AG04449 (cell line): ENCODE measurements at regions not wholly inside any gene's neighbourhood (a gene's known extent, or its start where the extent isn't known, plus 50 kb on each side); places are given as distances from the start of the nearest gene placed in this dataset.

Experiments used
- CTCF ChIA-PET: fragments of 350-600 bp; formaldehyde crosslinking; extraction: SDS; loops from one replicate; lab custom pipeline; 2021; ENCODE audit warnings: antibody characterized with exemption; lab: Yijun Ruan, JAX
- POLR2A ChIA-PET: fragments of 400-600, 350-600 bp; formaldehyde crosslinking; extraction: SDS; loops from one replicate; lab custom pipeline; 2020; ENCODE audit warnings: antibody characterized with exemption, inconsistent platforms; lab: Yijun Ruan, JAX
- DNase-seq: peaks from one replicate; pipeline ENCODE4 v3.0.0-alpha.2; 2010; ENCODE audit warnings: low read depth, low spot score
- H3K4me3 ChIP-seq: 2 replicates; pipeline ENCODE4 v1.5.1; 2011; ENCODE audit warnings: low read depth, mild to moderate bottlenecking, control low read depth, low read length
- TF ChIP-seq, protein P1 (sequence below): IDR thresholded peaks from one replicate; pipeline ENCODE4 v1.5.1; 2011; ENCODE audit warnings: mild to moderate bottlenecking, moderate library complexity, low read length, control low read depth, inconsistent platforms; ENCODE audit not compliant: insufficient read depth; ENCODE audit errors: missing control alignments

DNA sequence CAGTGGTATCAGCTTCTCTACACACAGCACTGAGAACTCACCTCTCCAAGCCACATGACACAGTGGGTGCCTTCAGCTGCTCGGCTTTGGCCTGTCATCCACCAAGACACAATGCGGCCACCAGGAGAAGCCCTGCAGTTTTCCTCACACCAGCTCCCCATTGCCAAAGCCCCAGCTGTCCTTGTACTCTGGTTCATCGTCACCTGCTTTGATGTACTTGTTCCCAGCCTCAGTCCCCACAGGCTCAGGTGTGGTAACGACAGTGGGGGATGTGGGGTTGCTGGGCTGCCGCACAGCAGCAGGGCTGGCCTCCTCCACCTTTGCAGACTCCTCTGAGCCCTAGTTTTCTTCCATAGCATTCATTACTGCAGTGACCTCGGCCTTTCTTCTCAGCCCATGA lies 387.3 kb downstream of the MEIS1 start:
- CTCF ChIA-PET: interaction anchor here (1.3 kb wide), 1 partner anchor 12 kb away, joined by 6 read pairs; no protein-coding TSS in a partner anchor
- DNase-seq: no peak
- POLR2A ChIA-PET: no interaction called here
- TF ChIP-seq, protein P1, sequence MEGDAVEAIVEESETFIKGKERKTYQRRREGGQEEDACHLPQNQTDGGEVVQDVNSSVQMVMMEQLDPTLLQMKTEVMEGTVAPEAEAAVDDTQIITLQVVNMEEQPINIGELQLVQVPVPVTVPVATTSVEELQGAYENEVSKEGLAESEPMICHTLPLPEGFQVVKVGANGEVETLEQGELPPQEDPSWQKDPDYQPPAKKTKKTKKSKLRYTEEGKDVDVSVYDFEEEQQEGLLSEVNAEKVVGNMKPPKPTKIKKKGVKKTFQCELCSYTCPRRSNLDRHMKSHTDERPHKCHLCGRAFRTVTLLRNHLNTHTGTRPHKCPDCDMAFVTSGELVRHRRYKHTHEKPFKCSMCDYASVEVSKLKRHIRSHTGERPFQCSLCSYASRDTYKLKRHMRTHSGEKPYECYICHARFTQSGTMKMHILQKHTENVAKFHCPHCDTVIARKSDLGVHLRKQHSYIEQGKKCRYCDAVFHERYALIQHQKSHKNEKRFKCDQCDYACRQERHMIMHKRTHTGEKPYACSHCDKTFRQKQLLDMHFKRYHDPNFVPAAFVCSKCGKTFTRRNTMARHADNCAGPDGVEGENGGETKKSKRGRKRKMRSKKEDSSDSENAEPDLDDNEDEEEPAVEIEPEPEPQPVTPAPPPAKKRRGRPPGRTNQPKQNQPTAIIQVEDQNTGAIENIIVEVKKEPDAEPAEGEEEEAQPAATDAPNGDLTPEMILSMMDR: no peak
- H3K4me3 ChIP-seq: no peak overlapping the region

DNA sequence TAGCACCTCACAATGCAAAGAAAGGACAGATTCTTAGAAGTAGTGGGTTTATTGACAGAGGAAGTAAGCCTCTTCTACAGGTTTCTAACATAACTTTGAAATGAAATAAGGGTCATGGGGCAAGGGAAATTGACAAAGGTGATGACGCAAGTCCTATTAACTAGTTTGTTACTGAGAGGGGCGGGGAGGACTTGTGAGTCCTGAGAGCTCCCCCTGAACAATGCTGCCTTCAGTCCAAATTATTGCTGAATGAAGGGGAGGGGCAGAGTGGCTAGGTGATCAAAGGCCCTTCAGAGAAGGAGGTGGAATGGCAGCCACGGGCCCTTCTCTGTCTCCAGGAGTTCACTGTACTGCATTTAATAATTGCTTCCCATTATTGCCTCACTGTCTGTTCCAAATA lies 390.0 kb downstream of the MEIS1 start:
- TF ChIP-seq, protein P1: no peak
- no peak for DNase-seq
- ChIA-PET POLR2A (no interaction called here), CTCF (no interaction called here)
- no peak overlapping the region for H3K4me3 ChIP-seq

DNA sequence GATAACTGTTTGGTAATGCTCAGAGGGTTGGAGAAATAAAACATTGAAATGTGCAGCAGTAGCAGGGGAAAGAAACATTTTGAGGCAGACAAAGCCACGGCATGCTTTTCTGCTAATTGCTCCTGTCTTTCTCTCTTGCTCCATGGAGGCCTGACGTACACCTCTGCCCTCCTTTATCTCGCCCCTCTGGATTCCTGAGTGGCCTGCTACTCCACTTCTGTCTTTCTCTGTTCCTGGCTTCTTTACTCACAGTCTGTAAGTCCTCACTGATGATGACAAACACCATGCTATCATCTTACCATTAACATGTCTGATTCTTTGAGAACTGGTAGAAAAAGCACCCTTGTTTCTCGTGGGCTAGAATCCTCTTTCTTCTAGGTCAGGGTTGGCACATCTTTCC lies 392.9 kb downstream of the MEIS1 start:
- ChIA-PET CTCF (no interaction called here), POLR2A (no interaction called here)
- DNase-seq: no peak
- TF ChIP-seq, protein P1: no peak
- no peak overlapping the region for H3K4me3 ChIP-seq

DNA sequence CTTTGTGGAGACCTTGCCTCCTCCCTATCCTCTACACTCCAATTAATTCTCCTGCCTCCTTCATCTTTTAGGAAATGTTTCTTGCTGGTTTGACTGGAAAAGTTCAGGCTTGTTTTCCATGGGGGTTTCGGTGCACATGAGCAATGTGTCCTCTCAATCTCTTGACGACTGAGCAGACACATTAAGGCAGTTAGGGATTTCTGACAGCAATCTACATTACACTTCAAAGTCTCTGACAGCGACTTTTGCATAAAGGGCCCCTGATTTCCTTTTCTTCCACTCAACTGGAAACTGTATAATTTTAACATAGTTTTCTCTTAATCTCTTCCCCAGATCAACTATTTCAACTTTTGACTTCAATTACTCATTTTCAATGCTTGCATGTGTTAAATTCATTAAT lies 394.0 kb downstream of the MEIS1 start:
- CTCF ChIA-PET: no interaction called here
- POLR2A ChIA-PET: no interaction called here
- TF ChIP-seq, protein P1: no peak
- no peak for DNase-seq
- no peak overlapping the region for H3K4me3 ChIP-seq

DNA sequence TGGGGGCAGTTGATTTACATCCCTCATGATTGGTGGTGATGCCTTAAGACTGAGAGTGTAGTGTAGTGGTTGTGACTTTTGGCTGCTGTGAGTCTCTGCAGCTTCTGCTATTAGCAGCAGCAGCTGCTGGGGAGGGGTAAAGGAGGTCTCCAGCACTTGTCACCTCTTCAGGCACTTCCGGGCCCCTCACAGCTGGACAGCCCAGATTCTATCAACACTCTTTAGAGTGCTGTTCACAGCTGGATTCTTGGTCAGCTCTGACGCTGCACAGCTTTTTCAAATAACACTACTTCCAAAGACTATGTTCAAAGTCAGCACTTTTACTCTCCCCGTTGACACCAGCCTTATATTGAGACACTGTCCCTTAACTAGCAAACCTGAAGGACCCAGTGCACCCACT lies 396.0 kb downstream of the MEIS1 start:
- ChIA-PET CTCF (no interaction called here), POLR2A (no interaction called here)
- TF ChIP-seq, protein P1: no peak
- H3K4me3 ChIP-seq: no peak overlapping the region
- no peak for DNase-seq

DNA sequence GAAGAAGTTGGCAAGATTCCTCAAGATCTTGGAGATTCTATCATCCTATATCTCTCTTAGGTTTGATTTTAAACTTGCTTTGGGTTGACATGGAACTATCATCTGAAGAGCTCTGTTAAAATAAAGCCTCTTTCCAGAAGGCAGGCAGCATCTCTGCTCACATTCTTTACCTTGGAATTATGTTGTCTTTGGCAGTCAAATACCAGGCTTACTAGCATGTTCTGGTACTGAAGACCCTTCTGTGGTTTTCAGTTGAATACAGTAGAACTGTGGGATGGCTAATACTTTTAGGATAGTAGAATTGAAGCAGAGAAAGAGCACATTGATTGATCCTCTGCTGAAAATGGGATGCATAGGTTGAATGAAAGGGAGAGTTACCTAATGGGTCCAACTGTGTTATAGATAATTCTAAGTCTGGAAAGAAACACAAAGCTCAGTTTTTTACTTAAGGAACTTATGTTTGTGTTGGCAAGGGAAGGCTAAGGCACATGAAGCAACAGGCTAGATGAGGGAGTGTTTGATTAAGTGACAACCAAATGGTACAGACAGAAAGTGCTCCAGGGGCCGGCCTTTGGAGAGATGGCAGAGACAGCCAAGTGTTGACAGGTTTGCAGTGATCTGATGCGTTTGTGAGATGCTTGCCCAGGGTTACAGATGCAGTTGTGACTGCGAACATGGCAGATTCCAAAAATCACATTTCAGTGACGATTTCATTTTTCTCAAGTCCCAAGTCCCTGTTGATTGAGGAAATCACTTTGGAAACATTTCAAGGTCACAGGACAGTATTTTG lies 397.9 kb downstream of the MEIS1 start:
- ChIA-PET CTCF (interaction anchor here (1.1 to 1.8 kb wide), 2 partner anchors 10 to 20 kb away, joined by 3 to 6 read pairs; no protein-coding TSS in a partner anchor), POLR2A (no interaction called here)
- TF ChIP-seq, protein P1: no peak

More for the DNA sequence above, 397.9 kb downstream of the MEIS1 start:
- no peak for DNase-seq
- H3K4me3 ChIP-seq: no peak overlapping the region
